ENCODE measurements at regions not wholly inside any gene's neighbourhood (a gene's known extent, or its start where the extent isn't known, plus 50 kb on each side); places are given as distances from the start of the nearest gene placed in this dataset.

GRCh38 chr6:66731310-66731709, 1024.3 kb upstream of the EYS start:
- no peak overlapping the region for H3K27ac ChIP-seq (ENCODE audit: low read length)
- no peak overlapping the region for H3K4me3 ChIP-seq (ENCODE audit: low read length in 2 of 2)
- no peaks in the 10 kb centered on the region for H3K4me1 ChIP-seq (ENCODE audit: control insufficient read depth, insufficient read depth, low read length)
- H3K36me3 ChIP-seq (ENCODE audit: control insufficient read depth in 2 of 2, insufficient read depth in 2 of 2, low read length in 2 of 2): no peaks in the 10 kb centered on the region
- H3K9me3 ChIP-seq (ENCODE audit: control insufficient read depth in 2 of 2, low read length in 2 of 2): no peaks in the 10 kb centered on the region
- H3K9ac ChIP-seq (ENCODE audit: low read length in 2 of 2): no peak overlapping the region
- no peaks in the 10 kb centered on the region for H3K27me3 ChIP-seq (ENCODE audit: control insufficient read depth in 1 of 2, insufficient read depth in 2 of 2, low read length in 2 of 2)

DNA sequence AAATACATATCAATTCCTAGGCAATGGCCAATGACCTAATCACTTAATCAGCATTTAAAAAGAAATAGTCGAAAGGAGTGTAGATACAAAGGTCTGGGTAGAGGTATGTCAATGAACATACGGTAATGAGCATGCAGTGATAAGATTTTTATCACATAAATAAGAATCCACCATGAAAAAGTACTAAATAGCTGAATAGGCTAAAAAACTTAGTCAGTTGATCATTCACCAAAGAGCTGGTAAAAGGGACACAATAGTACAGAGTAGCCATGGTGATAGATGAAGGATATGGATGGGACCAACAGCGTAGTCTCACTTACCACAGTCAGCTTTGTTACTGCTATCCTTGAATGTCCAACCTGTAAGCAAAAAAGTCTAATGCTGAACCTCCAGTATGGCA, 1018.6 kb upstream of the EYS start:
- no peaks in the 10 kb centered on the region for H3K4me1 ChIP-seq (ENCODE audit: control insufficient read depth, insufficient read depth, low read length)
- H3K36me3 ChIP-seq (ENCODE audit: control insufficient read depth in 2 of 2, insufficient read depth in 2 of 2, low read length in 2 of 2): no peaks in the 10 kb centered on the region
- H3K9ac ChIP-seq (ENCODE audit: low read length in 2 of 2): no peak overlapping the region
- H3K27me3 ChIP-seq (ENCODE audit: control insufficient read depth in 1 of 2, insufficient read depth in 2 of 2, low read length in 2 of 2): no peaks in the 10 kb centered on the region
- H3K4me3 ChIP-seq (ENCODE audit: low read length in 2 of 2): no peak overlapping the region
- H3K9me3 ChIP-seq (ENCODE audit: control insufficient read depth in 2 of 2, low read length in 2 of 2): no peaks in the 10 kb centered on the region
- no peak overlapping the region for H3K27ac ChIP-seq (ENCODE audit: low read length)

DNA sequence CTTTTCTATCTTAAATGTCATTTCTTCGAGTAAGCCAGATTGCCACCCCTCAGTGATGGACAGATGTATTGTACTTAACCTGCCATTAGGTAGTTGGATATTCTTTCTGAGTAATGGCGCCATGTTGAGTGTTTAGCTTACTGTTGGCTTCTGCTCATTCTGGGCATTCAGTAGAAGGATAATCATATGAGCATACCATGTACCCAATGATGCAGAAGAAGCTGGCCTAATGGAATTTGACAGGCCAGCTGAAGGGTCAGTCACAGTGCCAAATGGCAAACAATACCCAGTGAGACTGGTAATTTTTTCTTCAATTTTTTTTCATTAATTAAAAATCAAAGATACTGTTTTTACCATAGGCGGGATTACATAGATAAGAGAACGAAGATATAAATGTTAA, 1010.8 kb upstream of the EYS start:
- no peaks in the 10 kb centered on the region for H3K27me3 ChIP-seq (ENCODE audit: control insufficient read depth in 1 of 2, insufficient read depth in 2 of 2, low read length in 2 of 2)
- H3K36me3 ChIP-seq (ENCODE audit: control insufficient read depth in 2 of 2, insufficient read depth in 2 of 2, low read length in 2 of 2): no peaks in the 10 kb centered on the region
- no peaks in the 10 kb centered on the region for H3K9me3 ChIP-seq (ENCODE audit: control insufficient read depth in 2 of 2, low read length in 2 of 2)
- no peak overlapping the region for H3K9ac ChIP-seq (ENCODE audit: low read length in 2 of 2)
- H3K27ac ChIP-seq (ENCODE audit: low read length): no peak overlapping the region
- no peak overlapping the region for H3K4me3 ChIP-seq (ENCODE audit: low read length in 2 of 2)
- H3K4me1 ChIP-seq (ENCODE audit: control insufficient read depth, insufficient read depth, low read length): no peaks in the 10 kb centered on the region

- no peak overlapping the region for H3K27ac ChIP-seq (ENCODE audit: low read length)
- no peaks in the 10 kb centered on the region for H3K36me3 ChIP-seq (ENCODE audit: control insufficient read depth in 2 of 2, insufficient read depth in 2 of 2, low read length in 2 of 2)
These were observed 992.4 kb upstream of the EYS start for GRCh38 chr6:66699385-66699784.

DNA sequence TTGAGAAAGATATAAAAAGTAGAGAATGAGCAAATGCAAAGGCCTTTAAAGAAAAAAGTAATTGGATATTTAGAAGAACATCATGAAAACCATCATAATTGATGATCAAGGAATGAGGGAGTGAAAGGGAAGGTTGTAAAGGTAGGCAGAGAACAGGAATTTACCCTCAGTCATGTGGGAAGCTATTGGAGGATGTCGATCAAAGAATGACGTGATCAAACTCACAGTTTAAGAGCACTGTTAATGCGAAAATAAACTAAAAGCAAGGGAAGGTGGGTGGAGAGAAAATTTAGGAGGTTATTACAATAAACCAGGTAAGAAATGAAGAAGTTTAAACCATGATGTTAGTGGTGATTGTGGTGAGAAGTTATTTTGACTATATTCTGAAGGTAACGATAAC, 982.6 kb upstream of the EYS start:
- Histone ChIP-seq H3K9ac (ENCODE audit: low read length in 2 of 2) (no peak overlapping the region), H3K9me3 (ENCODE audit: control insufficient read depth in 2 of 2, low read length in 2 of 2) (no peaks in the 10 kb centered on the region), H3K27ac (ENCODE audit: low read length) (no peak overlapping the region), H3K27me3 (ENCODE audit: control insufficient read depth in 1 of 2, insufficient read depth in 2 of 2, low read length in 2 of 2) (no peaks in the 10 kb centered on the region), H3K4me1 (ENCODE audit: control insufficient read depth, insufficient read depth, low read length) (no peaks in the 10 kb centered on the region), H3K4me3 (ENCODE audit: low read length in 2 of 2) (no peak overlapping the region), H3K36me3 (ENCODE audit: control insufficient read depth in 2 of 2, insufficient read depth in 2 of 2, low read length in 2 of 2) (no peaks in the 10 kb centered on the region)

More at GRCh38 chr6:66699385-66699784, 992.4 kb upstream of the EYS start:
- Histone ChIP-seq H3K4me1 (ENCODE audit: control insufficient read depth, insufficient read depth, low read length) (no peaks in the 10 kb centered on the region), H3K27me3 (ENCODE audit: control insufficient read depth in 1 of 2, insufficient read depth in 2 of 2, low read length in 2 of 2) (no peaks in the 10 kb centered on the region), H3K9ac (ENCODE audit: low read length in 2 of 2) (no peak overlapping the region), H3K4me3 (ENCODE audit: low read length in 2 of 2) (no peak overlapping the region), H3K9me3 (ENCODE audit: control insufficient read depth in 2 of 2, low read length in 2 of 2) (no peaks in the 10 kb centered on the region)

GRCh38 chr6:66687611-66688140, 980.6 kb upstream of the EYS start:
- no peaks in the 10 kb centered on the region for H3K36me3 ChIP-seq (ENCODE audit: control insufficient read depth in 2 of 2, insufficient read depth in 2 of 2, low read length in 2 of 2)

DNA sequence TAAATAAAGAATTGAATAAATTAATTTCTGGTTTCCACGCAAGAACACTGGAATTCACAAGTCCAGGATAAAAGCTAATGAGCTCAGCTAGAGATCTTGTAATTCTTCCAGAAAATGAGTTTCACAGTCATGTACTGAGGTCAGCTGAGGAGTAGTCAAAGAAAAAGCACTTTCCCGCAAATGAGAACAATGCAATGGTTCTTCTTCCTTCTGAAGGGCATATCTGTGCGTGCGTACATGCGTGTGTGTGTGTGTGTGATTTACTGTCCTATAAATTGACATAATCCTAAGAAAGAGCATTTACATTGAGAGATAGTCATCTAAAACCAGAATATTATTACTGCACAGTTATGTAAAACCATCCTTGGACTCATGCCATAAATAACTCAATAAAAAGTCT, 968.9 kb upstream of the EYS start:
- no peak overlapping the region for H3K27ac ChIP-seq (ENCODE audit: low read length)
- no peak overlapping the region for H3K4me3 ChIP-seq (ENCODE audit: low read length in 2 of 2)
- H3K4me1 ChIP-seq (ENCODE audit: control insufficient read depth, insufficient read depth, low read length): no peaks in the 10 kb centered on the region
- no peaks in the 10 kb centered on the region for H3K27me3 ChIP-seq (ENCODE audit: control insufficient read depth in 1 of 2, insufficient read depth in 2 of 2, low read length in 2 of 2)
- no peak overlapping the region for H3K9ac ChIP-seq (ENCODE audit: low read length in 2 of 2)
- H3K36me3 ChIP-seq (ENCODE audit: control insufficient read depth in 2 of 2, insufficient read depth in 2 of 2, low read length in 2 of 2): no peaks in the 10 kb centered on the region
- no peaks in the 10 kb centered on the region for H3K9me3 ChIP-seq (ENCODE audit: control insufficient read depth in 2 of 2, low read length in 2 of 2)

More at GRCh38 chr6:66687611-66688140, 980.6 kb upstream of the EYS start:
- no peaks in the 10 kb centered on the region for H3K4me1 ChIP-seq (ENCODE audit: control insufficient read depth, insufficient read depth, low read length)
- no peak overlapping the region for H3K9ac ChIP-seq (ENCODE audit: low read length in 2 of 2)
- H3K9me3 ChIP-seq (ENCODE audit: control insufficient read depth in 2 of 2, low read length in 2 of 2): no peaks in the 10 kb centered on the region
- H3K27me3 ChIP-seq (ENCODE audit: control insufficient read depth in 1 of 2, insufficient read depth in 2 of 2, low read length in 2 of 2): no peaks in the 10 kb centered on the region
- no peak overlapping the region for H3K27ac ChIP-seq (ENCODE audit: low read length)
- H3K4me3 ChIP-seq (ENCODE audit: low read length in 2 of 2): no peak overlapping the region

DNA sequence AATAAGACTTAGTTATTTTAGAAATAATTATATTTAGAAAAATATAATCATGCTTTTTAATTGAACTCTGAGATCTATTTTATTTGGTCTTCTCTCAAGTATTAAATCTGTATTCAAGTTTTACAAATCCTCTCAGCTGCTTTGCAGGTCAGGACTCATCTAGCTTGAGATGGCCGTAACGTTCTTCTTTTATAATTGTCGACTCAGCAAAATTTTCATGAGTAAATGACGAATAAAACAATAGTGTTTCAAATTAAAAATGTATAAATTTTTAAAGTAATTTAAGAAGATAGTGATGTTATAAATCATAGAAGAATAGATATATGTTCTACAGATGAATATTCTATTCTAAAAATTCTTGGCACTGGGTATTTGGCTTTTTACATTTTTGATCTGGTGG, 957.1 kb upstream of the EYS start:
- H3K9me3 ChIP-seq (ENCODE audit: control insufficient read depth in 2 of 2, low read length in 2 of 2): no peaks in the 10 kb centered on the region

GRCh38 chr6:66662721-66663507, 955.9 kb upstream of the EYS start:
- no peak overlapping the region for H3K27ac ChIP-seq (ENCODE audit: low read length)
- H3K36me3 ChIP-seq (ENCODE audit: control insufficient read depth in 2 of 2, insufficient read depth in 2 of 2, low read length in 2 of 2): no peaks in the 10 kb centered on the region
- no peak overlapping the region for H3K4me3 ChIP-seq (ENCODE audit: low read length in 2 of 2)
- H3K4me1 ChIP-seq (ENCODE audit: control insufficient read depth, insufficient read depth, low read length): no peaks in the 10 kb centered on the region
- no peaks in the 10 kb centered on the region for H3K27me3 ChIP-seq (ENCODE audit: control insufficient read depth in 1 of 2, insufficient read depth in 2 of 2, low read length in 2 of 2)
- H3K9me3 ChIP-seq (ENCODE audit: control insufficient read depth in 2 of 2, low read length in 2 of 2): no peaks in the 10 kb centered on the region
- no peak overlapping the region for H3K9ac ChIP-seq (ENCODE audit: low read length in 2 of 2)

More for the DNA sequence above, 957.1 kb upstream of the EYS start:
- H3K27ac ChIP-seq (ENCODE audit: low read length): no peak overlapping the region
- H3K4me1 ChIP-seq (ENCODE audit: control insufficient read depth, insufficient read depth, low read length): no peaks in the 10 kb centered on the region
- H3K9ac ChIP-seq (ENCODE audit: low read length in 2 of 2): no peak overlapping the region
- no peaks in the 10 kb centered on the region for H3K27me3 ChIP-seq (ENCODE audit: control insufficient read depth in 1 of 2, insufficient read depth in 2 of 2, low read length in 2 of 2)
- H3K36me3 ChIP-seq (ENCODE audit: control insufficient read depth in 2 of 2, insufficient read depth in 2 of 2, low read length in 2 of 2): no peaks in the 10 kb centered on the region
- H3K4me3 ChIP-seq (ENCODE audit: low read length in 2 of 2): no peak overlapping the region

- no peaks in the 10 kb centered on the region for H3K9me3 ChIP-seq (ENCODE audit: control insufficient read depth in 2 of 2, low read length in 2 of 2)
- no peak overlapping the region for H3K4me3 ChIP-seq (ENCODE audit: low read length in 2 of 2)
- no peak overlapping the region for H3K27ac ChIP-seq (ENCODE audit: low read length)
- no peak overlapping the region for H3K9ac ChIP-seq (ENCODE audit: low read length in 2 of 2)
- no peaks in the 10 kb centered on the region for H3K4me1 ChIP-seq (ENCODE audit: control insufficient read depth, insufficient read depth, low read length)
- H3K27me3 ChIP-seq (ENCODE audit: control insufficient read depth in 1 of 2, insufficient read depth in 2 of 2, low read length in 2 of 2): no peaks in the 10 kb centered on the region
- no peaks in the 10 kb centered on the region for H3K36me3 ChIP-seq (ENCODE audit: control insufficient read depth in 2 of 2, insufficient read depth in 2 of 2, low read length in 2 of 2)
These were observed 955.2 kb upstream of the EYS start for GRCh38 chr6:66662196-66662595.

GRCh38 chr6:66655420-66655819, 948.4 kb upstream of the EYS start:
- H3K27ac ChIP-seq (ENCODE audit: low read length): no peak overlapping the region
- no peaks in the 10 kb centered on the region for H3K9me3 ChIP-seq (ENCODE audit: control insufficient read depth in 2 of 2, low read length in 2 of 2)
- H3K4me3 ChIP-seq (ENCODE audit: low read length in 2 of 2): no peak overlapping the region
- H3K4me1 ChIP-seq (ENCODE audit: control insufficient read depth, insufficient read depth, low read length): no peaks in the 10 kb centered on the region
- no peaks in the 10 kb centered on the region for H3K27me3 ChIP-seq (ENCODE audit: control insufficient read depth in 1 of 2, insufficient read depth in 2 of 2, low read length in 2 of 2)
- H3K9ac ChIP-seq (ENCODE audit: low read length in 2 of 2): no peak overlapping the region
- no peaks in the 10 kb centered on the region for H3K36me3 ChIP-seq (ENCODE audit: control insufficient read depth in 2 of 2, insufficient read depth in 2 of 2, low read length in 2 of 2)
